ENCODE measurements at regions not wholly inside any gene's neighbourhood (a gene's known extent, or its start where the extent isn't known, plus 50 kb on each side); places are given as distances from the start of the nearest gene placed in this dataset.

DNA sequence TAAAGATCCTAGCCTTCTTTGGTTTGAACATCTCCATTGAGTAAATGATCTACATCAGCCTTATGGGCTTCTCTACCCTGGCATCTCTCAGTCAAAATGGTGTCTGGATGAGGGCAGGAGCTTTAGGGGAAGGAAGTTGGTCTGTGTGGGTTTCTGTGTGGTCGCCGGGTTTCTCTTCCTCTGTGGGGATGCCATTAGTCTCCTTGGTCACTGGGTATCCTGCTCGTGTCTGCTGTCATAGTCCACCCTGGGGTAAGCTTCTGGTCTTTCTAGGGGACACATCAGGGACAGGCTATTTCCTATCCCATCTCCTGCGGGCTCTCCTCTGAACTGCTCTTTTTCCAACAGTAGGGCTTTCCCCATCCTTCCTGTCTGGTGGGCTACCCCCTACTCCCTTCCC, 150.3 kb upstream of the NPY start:
- no peak for DNase-seq (ENCODE audit: low spot score)
- intact Hi-C loops (cut with DNase I) = no loop called here
- TF ChIP-seq POLR2A (IDR thresholded peaks at IDR 0.05) (no peak), POLR2AphosphoS5 (IDR thresholded peaks at IDR 0.05) (no peak)
- TF ChIP-seq, protein P1, sequence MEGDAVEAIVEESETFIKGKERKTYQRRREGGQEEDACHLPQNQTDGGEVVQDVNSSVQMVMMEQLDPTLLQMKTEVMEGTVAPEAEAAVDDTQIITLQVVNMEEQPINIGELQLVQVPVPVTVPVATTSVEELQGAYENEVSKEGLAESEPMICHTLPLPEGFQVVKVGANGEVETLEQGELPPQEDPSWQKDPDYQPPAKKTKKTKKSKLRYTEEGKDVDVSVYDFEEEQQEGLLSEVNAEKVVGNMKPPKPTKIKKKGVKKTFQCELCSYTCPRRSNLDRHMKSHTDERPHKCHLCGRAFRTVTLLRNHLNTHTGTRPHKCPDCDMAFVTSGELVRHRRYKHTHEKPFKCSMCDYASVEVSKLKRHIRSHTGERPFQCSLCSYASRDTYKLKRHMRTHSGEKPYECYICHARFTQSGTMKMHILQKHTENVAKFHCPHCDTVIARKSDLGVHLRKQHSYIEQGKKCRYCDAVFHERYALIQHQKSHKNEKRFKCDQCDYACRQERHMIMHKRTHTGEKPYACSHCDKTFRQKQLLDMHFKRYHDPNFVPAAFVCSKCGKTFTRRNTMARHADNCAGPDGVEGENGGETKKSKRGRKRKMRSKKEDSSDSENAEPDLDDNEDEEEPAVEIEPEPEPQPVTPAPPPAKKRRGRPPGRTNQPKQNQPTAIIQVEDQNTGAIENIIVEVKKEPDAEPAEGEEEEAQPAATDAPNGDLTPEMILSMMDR (IDR thresholded peaks at IDR 0.05) = no peak
- no peaks in the 10 kb centered on the region for H3K27me3 ChIP-seq (replicated peaks; ENCODE audit: insufficient read depth)
- no peaks in the 10 kb centered on the region for H3K36me3 ChIP-seq
- H3K4me3 ChIP-seq = no peak overlapping the region
- peaks cover 4% of the 10 kb centered on the region for H3K4me1 ChIP-seq (replicated peaks)
- H3K9me3 ChIP-seq = no peaks in the 10 kb centered on the region
- no peak overlapping the region for H3K27ac ChIP-seq
- 81% methylated on average over 4 of the region's 4 CpGs for WGBS

GRCh38 chr7:24134535-24134934, 149.5 kb upstream of the NPY start:
- TF ChIP-seq POLR2A (IDR thresholded peaks at IDR 0.05) = no peak
- TF ChIP-seq, protein P1 (IDR thresholded peaks at IDR 0.05) = no peak
- TF ChIP-seq POLR2AphosphoS5 (IDR thresholded peaks at IDR 0.05) = no peak
- H3K27me3 ChIP-seq (replicated peaks; ENCODE audit: insufficient read depth) = no peaks in the 10 kb centered on the region
- H3K4me1 ChIP-seq (replicated peaks) = peaks cover 4% of the 10 kb centered on the region
- DNase-seq (ENCODE audit: low spot score) = no peak
- no peak overlapping the region for H3K27ac ChIP-seq
- no peak overlapping the region for H3K4me3 ChIP-seq
- 96% methylated on average over 4 of the region's 4 CpGs for WGBS
- H3K36me3 ChIP-seq = no peaks in the 10 kb centered on the region
- intact Hi-C loops (cut with DNase I) = no loop called here
- H3K9me3 ChIP-seq = no peaks in the 10 kb centered on the region

GRCh38 chr7:24135003-24135817, 148.8 kb upstream of the NPY start:
- DNase-seq (ENCODE audit: low spot score) = no peak
- Histone ChIP-seq H3K4me3 (no peak overlapping the region), H3K27me3 (replicated peaks; ENCODE audit: insufficient read depth) (no peaks in the 10 kb centered on the region), H3K36me3 (no peaks in the 10 kb centered on the region), H3K27ac (no peak overlapping the region), H3K4me1 (replicated peaks) (peaks cover 4% of the 10 kb centered on the region), H3K9me3 (no peaks in the 10 kb centered on the region)
- TF ChIP-seq, protein P1 (IDR thresholded peaks at IDR 0.05) = no peak
- TF ChIP-seq POLR2A (IDR thresholded peaks at IDR 0.05) = no peak
- TF ChIP-seq POLR2AphosphoS5 (IDR thresholded peaks at IDR 0.05) = no peak
- 79% methylated on average over 4 of the region's 4 CpGs for WGBS
- intact Hi-C loops (cut with DNase I) = no loop called here

DNA sequence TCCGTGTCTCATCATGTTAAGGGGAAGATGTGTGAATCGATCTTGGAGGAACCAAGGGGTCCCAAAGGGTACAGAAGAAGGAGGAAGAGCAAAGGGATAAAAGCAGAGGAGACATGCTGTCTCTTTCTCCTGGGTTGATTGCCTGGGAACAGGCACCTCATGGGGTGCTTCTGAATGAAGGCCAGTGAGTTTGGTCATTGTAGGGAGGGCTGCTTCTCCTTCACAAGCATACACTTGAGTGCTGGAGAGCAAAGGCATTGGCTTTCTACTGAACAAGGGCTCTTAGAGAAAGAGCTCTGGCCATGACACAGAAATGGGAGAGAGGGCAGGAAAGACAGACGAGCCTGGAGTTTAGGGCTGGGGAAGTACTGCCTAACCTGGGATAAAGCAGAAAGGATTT, 146.7 kb upstream of the NPY start:
- 75% methylated on average over 3 of the region's 3 CpGs for WGBS
- Histone ChIP-seq H3K27ac (no peak overlapping the region), H3K9me3 (no peaks in the 10 kb centered on the region), H3K36me3 (no peaks in the 10 kb centered on the region), H3K27me3 (replicated peaks; ENCODE audit: insufficient read depth) (no peaks in the 10 kb centered on the region), H3K4me3 (no peak overlapping the region), H3K4me1 (replicated peaks) (no peaks in the 10 kb centered on the region)
- DNase-seq (ENCODE audit: low spot score) = no peak
- TF ChIP-seq POLR2AphosphoS5 (IDR thresholded peaks at IDR 0.05) = no peak
- TF ChIP-seq, protein P1 (IDR thresholded peaks at IDR 0.05) = no peak
- no peak for TF ChIP-seq POLR2A (IDR thresholded peaks at IDR 0.05)
- intact Hi-C loops (cut with DNase I) = no loop called here

DNA sequence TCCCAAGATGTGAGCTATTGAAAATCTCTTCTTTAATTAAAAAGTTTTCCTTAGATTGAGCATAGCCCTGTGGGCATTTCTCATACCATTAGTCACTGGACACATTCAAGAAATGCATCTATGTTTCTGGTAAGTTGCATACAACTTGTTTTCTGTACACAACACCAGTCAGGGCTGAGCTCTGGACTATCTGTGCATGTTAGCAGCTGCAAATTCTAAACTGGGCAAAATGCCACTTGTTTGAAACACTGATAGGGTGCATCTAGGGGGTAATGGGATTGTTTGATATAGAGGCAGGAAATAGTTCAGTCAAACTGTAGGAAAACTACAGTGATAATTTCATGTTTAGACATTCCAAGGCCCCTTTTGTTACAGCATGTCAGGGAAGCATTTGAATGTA, 145.6 kb upstream of the NPY start:
- Histone ChIP-seq H3K4me3 (no peak overlapping the region), H3K4me1 (replicated peaks) (no peaks in the 10 kb centered on the region), H3K27ac (no peak overlapping the region), H3K36me3 (no peaks in the 10 kb centered on the region), H3K9me3 (no peaks in the 10 kb centered on the region), H3K27me3 (replicated peaks; ENCODE audit: insufficient read depth) (no peaks in the 10 kb centered on the region)
- TF ChIP-seq POLR2AphosphoS5 (IDR thresholded peaks at IDR 0.05) (no peak), POLR2A (IDR thresholded peaks at IDR 0.05) (no peak)
- TF ChIP-seq, protein P1 (IDR thresholded peaks at IDR 0.05) = no peak
- intact Hi-C loops (cut with DNase I) = no loop called here
- DNase-seq (ENCODE audit: low spot score) = no peak

All from prostate gland (tissue), 2 donors.